Activated T-cell treated with anti-CD3 and anti-CD28 coated beads for 24 hours (primary cell): ENCODE measurements at regions not wholly inside any gene's neighbourhood (a gene's known extent, or its start where the extent isn't known, plus 50 kb on each side); places are given as distances from the start of the nearest gene placed in this dataset.
"Not testable (repeated sequence)": the region's sequence is repeated elsewhere in the genome, so short reads cannot be mapped to it uniquely, and the experiment has no call there.

ENCODE experiments used
- DNase-seq: peaks from one replicate; pipeline ENCODE4 v3.0.0-alpha.2; 2020; ENCODE audit warnings: low read depth

DNA sequence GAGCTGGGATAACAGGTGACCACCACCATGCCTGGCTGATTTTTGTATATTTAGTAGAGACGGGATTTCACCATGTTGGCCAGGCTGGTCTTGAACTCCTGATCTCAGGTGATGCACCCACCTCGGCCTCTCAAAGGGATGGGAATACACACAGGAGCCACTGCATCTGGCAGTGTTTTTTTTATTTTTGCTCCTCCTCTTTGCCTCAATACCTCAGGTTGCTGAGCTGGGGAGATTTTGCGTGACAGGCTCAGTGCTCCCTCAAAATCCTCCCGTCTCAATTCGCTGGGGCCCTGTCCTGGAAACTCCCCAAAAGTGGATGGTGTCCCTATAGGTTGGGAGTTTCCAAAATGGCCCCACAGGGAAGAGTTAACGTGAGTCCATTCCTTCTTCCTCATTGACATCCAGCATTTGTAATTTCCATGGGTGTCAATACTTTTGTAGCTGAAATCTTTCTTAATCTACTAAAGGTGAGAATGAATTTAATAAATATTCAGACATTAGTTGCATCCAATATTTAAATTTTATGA lies 71.8 kb downstream of the GGTLC2 start:
- DNase-seq: no peak

DNA sequence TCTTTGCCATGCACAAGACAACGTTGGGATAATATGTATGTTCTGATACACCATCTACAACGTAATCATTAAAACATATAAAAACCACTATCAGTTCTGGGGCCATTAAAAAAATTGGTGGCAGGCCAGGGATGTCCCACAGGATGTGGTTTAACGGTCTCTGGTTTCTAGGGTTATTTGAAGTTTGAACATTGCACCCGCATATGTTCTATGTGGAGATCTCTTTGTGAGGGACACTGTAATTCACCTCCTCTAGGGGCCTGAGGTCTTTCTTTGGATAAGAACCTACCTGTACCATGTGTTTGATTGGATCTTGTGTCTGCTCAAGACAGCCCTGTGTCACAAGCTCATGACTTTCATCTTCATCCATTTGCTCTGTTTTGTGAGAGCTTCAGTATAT lies 73.2 kb downstream of the GGTLC2 start:
- no peak for DNase-seq

DNA sequence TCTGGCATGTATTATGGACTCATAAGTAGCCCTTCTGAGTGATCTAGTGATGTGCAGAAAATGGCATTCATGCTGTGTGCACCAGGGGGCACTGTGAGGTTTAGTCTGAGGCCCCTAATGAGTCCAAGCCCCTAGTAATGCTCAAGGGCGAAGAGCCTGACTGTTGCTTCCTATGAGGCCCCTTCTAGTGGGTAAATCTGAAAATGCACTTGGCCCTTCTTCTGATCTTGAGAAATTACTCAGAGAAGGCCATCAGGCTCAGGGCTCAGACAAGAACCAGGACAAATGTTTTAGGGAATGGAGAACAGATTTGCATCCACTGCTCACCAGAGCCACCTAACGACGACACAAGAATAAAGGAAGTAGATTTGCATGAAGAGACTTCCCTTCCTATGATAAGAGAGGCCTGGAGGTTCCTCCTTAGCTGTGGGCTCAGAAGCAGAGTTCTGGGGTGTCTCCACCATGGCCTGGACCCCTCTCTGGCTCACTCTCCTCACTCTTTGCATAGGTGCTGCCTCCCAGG lies 75.8 kb downstream of the GGTLC2 start:
- peak; percentile 20 for DNase-seq

DNA sequence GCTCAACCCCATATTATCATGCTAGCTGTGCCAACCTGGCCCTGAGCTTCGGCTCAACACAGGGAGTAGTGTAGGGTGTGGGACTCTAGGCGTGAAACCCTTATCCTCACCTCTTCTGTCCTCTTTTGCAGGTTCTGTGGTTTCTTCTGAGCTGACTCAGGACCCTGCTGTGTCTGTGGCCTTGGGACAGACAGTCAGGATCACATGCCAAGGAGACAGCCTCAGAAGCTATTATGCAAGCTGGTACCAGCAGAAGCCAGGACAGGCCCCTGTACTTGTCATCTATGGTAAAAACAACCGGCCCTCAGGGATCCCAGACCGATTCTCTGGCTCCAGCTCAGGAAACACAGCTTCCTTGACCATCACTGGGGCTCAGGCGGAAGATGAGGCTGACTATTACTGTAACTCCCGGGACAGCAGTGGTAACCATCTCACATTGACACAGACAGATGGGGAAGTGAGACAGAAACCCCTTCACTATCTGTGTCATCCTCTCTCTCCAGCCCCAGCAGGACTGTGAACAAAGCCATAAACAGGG lies 76.4 kb downstream of the GGTLC2 start:
- no peak for DNase-seq

GRCh38 chr22:22721681-22722354 lies 77.4 kb downstream of the GGTLC2 start:
- DNase-seq: peak; percentile 66

DNA sequence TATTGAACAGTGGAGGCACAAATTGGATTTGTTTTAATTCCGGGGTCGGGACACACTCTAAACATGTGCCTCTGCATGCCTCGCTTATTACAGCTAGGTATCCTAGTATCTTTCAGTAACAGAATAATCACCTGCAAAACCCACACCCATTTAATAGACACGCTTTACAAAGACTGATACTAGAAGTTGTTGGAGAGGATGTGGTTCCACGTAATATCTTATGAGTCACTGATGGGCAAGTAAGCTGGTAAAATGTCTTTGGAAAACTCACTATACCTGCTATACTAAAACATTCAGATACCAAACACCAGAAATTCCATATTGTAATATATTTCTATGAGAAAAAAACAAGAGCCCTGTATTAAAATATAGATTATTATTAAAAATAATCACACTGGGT lies 84.0 kb downstream of the GGTLC2 start:
- DNase-seq: no peak

- no peak for DNase-seq
Observed at GRCh38 chr22:22730655-22731373, 86.4 kb downstream of the GGTLC2 start.

- no peak for DNase-seq
Observed at GRCh38 chr22:22731374-22731676, 86.9 kb downstream of the GGTLC2 start.

DNA sequence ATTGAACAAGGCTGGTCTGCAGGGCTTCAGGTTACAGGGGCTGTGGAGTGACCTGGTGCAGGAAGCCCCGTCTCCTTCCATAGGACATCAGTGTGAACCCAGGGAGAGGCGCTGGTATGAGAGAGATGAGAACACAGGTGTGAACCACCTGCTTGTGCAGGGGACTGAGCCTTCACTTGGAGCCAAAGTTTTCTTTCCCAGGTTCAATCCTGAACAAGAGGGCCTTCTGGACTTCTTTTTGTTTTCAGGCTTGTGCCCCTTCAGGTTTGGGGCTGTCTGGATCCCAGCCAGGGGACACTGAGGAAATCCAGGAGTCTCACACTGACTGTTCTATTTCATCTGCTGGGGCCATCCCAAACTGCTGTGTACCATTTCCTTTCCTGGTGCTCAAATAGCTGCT lies 88.6 kb downstream of the GGTLC2 start:
- DNase-seq: not testable (repeated sequence)

DNA sequence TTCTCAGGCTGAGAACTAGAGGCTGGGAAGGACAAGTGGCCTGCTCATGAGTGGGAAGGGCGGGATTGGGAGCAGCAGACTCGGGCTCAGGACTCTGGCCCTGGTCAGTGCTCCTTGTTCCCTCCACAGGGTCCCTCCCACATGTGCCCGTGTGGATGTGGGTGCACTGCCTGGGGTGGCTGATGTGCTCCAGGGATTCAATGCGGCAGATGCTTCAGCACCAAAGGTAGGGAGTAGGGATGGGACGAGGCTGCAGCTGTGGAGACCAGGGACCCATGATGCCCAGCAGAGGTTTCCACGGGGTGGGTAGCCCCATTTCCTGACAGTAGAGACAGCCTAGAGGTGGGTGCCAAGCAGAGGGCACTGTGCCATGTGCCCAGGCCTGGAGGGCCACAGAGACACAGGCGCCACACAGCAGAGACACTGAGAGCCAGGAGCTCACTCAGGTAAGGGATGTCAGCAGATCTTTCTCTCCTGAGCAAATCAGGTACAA lies 89.5 kb downstream of the GGTLC2 start:
- no peak for DNase-seq

DNA sequence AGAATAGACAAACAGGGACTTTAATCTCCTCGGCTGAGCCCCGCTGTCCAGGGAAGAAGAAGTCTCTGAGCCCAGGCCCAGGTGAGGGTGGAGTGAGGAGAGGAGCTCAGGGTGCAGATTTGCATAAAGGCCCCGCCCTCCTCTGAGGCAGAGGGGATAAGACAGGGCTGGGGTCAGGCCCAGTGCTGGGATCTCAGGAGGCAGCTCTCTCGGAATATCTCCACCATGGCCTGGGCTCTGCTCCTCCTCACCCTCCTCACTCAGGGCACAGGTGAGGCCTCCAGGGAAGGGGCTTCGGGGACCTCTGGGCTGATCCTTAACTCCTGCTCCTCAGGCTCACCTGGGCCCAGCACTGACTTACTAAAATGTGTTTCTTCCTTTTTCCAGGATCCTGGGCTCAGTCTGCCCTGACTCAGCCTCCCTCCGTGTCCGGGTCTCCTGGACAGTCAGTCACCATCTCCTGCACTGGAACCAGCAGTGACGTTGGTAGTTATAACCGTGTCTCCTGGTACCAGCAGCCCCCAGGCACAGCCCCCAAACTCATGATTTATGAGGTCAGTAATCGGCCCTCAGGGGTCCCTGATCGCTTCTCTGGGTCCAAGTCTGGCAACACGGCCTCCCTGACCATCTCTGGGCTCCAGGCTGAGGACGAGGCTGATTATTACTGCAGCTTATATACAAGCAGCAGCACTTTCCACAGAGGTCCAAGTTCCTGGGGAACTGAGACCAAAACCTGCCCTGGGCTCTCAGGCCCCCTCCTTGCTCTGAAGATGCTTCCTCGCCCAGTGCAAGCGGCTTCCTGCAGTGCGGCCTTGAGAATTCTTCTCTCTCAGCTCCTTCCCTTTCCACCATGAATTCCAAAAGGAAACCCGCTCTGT lies 90.2 kb downstream of the GGTLC2 start:
- DNase-seq: not testable (repeated sequence)

DNA sequence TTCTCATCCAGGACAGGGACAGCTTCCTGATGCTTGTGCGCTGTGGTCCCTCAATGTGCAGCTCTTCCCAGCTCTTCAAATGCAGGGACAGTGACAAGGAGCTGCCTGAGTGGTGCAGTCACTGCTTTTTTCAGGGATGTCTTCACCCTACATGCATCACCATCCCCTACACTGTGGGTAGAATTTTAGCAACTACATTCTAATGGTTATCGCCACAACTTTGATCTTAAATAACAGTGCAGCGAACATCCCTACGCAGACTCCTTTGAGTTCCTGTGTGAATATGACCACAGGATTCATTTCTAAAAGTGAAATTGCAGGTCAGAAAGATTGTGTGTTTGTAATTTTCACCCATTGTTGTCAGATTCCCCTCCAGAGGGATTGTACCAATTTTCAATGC lies 90.9 kb downstream of the GGTLC2 start:
- DNase-seq: not testable (repeated sequence)

GRCh38 chr22:22735695-22736611 lies 91.5 kb downstream of the GGTLC2 start:
- DNase-seq: no peak

GRCh38 chr22:22737590-22737989 lies 93.2 kb downstream of the GGTLC2 start:
- no peak for DNase-seq

- DNase-seq: no peak
Observed at GRCh38 chr22:22738959-22739585, 94.7 kb downstream of the GGTLC2 start.

DNA sequence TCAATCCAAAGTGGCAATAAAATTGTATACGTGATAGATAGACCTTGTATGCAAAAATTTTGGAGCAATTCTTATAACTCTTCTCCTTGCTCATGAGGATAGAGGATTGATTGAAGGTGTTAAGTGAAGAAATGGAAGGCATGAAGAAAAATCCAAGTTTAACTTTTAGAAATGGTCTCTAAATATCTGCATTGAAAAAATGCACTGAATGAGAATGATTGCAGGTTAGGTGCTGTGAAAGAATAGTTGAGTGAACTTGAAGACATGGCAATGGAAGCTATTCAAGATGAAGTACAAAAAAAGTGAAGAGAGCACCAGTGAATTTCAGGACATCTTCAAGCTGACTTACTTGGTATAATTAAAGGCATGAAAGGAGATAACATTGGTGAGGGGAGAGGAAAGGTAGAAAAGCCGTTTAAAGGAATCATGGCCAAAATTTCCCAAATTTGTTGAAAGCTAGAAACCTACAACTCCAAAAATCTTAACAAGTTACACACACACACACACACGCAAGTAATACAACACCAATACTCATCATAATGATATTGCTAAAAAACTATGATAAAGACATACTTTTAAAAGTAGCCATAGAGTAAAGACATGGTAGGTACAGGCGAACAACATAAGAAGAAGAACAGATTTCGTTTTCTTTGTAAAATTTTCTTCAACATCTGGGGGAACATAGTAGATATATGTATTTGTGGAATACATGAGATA lies 96.3 kb downstream of the GGTLC2 start:
- no peak for DNase-seq

GRCh38 chr22:22741843-22742242 lies 97.4 kb downstream of the GGTLC2 start:
- no peak for DNase-seq

DNA sequence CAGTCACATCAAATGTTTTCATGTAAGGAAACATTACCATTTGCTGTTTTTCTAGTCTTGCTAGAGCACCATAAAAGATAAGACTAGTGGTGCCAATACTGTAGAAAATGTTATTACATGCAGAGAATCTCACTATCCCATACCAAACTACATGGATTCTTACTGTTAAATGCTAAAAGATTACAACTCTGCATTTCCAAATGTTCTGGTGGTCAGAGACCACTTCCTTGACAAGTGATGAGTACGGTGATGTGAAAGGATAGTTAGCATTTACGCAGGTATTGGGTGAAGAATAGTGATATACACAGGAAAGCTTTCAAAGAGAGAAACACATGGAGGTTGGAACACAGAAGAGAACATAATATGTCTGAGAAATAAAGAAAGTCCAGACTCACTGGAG lies 98.2 kb downstream of the GGTLC2 start:
- no peak for DNase-seq

DNA sequence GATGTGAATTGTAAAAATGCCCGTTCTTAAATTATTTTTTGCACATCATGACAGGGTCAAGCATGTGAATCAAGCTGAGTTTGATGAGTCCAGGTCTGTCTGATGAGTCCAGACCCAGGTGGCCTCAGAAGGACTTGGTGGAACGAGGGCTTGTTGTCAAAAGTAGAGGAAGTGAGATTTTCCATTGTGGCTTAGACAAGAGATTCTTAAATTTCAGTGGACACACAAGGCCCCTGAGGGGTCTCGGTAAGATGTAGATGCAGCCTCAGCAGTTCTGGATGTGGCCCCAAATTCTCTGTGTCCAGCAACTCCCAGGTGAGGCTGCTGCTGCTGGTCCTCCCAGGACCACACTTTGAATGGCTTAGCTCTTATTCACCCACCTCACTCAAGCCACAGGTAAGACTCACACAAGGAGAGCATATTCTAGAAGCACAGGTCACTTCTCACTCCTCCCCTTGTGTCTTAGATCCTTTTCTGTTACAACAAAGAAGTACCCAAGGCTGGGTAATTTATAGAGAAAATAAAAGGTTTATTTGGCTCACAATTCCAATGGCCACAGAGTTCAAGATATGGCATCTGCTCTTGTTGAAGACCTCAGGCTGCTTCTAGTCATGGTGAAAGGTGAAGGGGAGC lies 98.8 kb downstream of the GGTLC2 start:
- DNase-seq: no peak
